GM21423 (cell line): ENCODE measurements at regions not wholly inside any gene's neighbourhood (a gene's known extent, or its start where the extent isn't known, plus 50 kb on each side); places are given as distances from the start of the nearest gene placed in this dataset.

Experiments
- ATAC-seq: cut with Tn5 transposase; IDR thresholded peaks from one replicate; pipeline ENCODE4 v1.9.1; 2021; ENCODE audit warnings: mild to moderate bottlenecking, moderate library complexity; ENCODE audit not compliant: unreplicated experiment

GRCh38 chr1:221641811-221642210 is 100.1 kb downstream of the DUSP10 start:
- no peak for ATAC-seq

GRCh38 chr1:221643404-221644144 is 98.3 kb downstream of the DUSP10 start:
- ATAC-seq, result peak; percentile 61

GRCh38 chr1:221644145-221644448 is 97.8 kb downstream of the DUSP10 start:
- ATAC-seq, result peak; percentile 8

DNA sequence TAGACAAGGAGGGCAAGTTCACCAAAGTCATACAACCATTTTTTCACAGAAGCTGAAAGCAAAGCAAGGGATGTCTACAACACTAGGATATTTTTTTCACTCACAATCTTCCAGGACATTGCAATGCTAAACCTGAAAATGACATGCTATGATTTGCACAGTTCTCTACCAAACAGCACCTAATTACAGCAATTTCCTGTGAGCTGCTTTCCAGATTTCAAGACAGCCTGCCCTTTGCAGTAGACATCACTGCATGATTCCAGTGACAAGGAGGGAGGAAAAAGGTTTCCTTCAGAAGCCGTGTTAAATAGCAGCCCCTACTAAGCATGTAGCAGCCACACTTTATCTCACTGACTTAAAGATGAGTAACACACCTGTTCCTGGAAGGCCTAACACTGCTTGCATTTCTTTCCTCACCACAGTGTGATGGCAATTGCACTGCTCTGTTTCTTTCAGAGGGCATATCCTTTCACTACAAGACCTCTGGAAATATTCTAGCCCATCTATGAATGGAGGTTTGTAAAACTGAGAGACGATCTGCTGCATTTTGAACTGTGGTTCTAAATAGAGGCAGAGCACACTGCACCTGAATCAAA is 97.1 kb downstream of the DUSP10 start:
- peak; percentile 38 for ATAC-seq

GRCh38 chr1:221648201-221648600 is 93.7 kb downstream of the DUSP10 start:
- ATAC-seq, result no peak
